Loucy (cell line): ENCODE measurements at regions not wholly inside any gene's neighbourhood (a gene's known extent, or its start where the extent isn't known, plus 50 kb on each side); places are given as distances from the start of the nearest gene placed in this dataset.

Source experiments
- EZH2phosphoT487 ChIP-seq: fragments of 200-600 bp; IDR thresholded peaks from 2 replicates; pipeline ENCODE4 v1.6.1; 2018; ENCODE audit warnings: antibody characterized with exemption, mild to moderate bottlenecking, moderate library complexity, borderline replicate concordance
- TF ChIP-seq, protein P1 (sequence below): fragments of 200-600 bp; sonication (generic); conservative IDR thresholded peaks from 2 replicates; pipeline ENCODE4 v1.5.1; 2014; ENCODE audit warnings: mild to moderate bottlenecking, antibody characterized with exemption, low read length

DNA sequence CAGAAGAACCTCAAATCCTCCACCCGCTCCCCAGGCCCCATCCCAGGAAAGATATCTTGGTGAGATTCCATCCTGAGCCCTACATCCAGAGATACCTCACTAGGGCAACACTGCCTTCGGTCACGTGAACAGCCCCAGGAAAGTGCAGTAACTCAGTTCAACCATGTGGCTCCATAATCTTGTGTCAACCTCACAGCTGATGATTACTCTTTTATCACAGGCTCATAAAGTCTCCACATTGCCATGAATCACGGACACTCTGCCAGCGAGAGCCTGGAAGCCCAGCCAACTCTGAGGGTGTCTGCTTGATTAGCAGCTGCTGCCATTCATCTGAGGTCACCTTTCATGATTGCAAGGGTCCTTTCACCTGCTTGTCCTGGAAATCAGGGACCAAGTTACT lies 175.8 kb upstream of the LRFN2 start:
- TF ChIP-seq, protein P1, sequence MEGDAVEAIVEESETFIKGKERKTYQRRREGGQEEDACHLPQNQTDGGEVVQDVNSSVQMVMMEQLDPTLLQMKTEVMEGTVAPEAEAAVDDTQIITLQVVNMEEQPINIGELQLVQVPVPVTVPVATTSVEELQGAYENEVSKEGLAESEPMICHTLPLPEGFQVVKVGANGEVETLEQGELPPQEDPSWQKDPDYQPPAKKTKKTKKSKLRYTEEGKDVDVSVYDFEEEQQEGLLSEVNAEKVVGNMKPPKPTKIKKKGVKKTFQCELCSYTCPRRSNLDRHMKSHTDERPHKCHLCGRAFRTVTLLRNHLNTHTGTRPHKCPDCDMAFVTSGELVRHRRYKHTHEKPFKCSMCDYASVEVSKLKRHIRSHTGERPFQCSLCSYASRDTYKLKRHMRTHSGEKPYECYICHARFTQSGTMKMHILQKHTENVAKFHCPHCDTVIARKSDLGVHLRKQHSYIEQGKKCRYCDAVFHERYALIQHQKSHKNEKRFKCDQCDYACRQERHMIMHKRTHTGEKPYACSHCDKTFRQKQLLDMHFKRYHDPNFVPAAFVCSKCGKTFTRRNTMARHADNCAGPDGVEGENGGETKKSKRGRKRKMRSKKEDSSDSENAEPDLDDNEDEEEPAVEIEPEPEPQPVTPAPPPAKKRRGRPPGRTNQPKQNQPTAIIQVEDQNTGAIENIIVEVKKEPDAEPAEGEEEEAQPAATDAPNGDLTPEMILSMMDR, result no peak
- no peak for TF ChIP-seq EZH2phosphoT487
